Cardiac muscle cell (in vitro differentiated cells and primary cell): ENCODE measurements at regions not wholly inside any gene's neighbourhood (a gene's known extent, or its start where the extent isn't known, plus 50 kb on each side); places are given as distances from the start of the nearest gene placed in this dataset.

Source experiments
- DNase-seq, 2 donors: peaks; one replicate each; pipeline versions ENCODE4 v3.0.0 to v3.0.0-alpha.2; 2010 to 2017; ENCODE audit warnings: low read depth in 1 of 2, low spot score in 1 of 2
- H3K27ac ChIP-seq: fragments of 200-600 bp; sonication (generic); 2 replicates; pipeline ENCODE4 v1.5.1; 2016
- H3K27me3 ChIP-seq: fragments of 200-600 bp; sonication (generic); 2 replicates; pipeline ENCODE4 v1.6.0; 2016; ENCODE audit warnings: control low read depth
- H3K36me3 ChIP-seq: fragments of 200-600 bp; sonication (generic); 2 replicates; pipeline ENCODE4 v1.5.1; 2016; ENCODE audit warnings: control low read depth
- H3K4me1 ChIP-seq: fragments of 200-600 bp; sonication (generic); 2 replicates; pipeline ENCODE4 v1.8.1; 2017; ENCODE audit warnings: low read depth, mild to moderate bottlenecking, mixed run types
- H3K4me3 ChIP-seq: fragments of 200-600 bp; sonication (generic); 2 replicates; pipeline ENCODE4 v1.5.1; 2016; ENCODE audit warnings: mild to moderate bottlenecking
- H3K9me3 ChIP-seq: fragments of 200-600 bp; sonication (generic); 2 replicates; pipeline ENCODE4 v1.5.1; 2017; ENCODE audit warnings: low read depth, mild to moderate bottlenecking, control low read depth
- CTCF ChIP-seq: IDR thresholded peaks from 2 replicates; pipeline ENCODE4 v1.5.1; 2012; ENCODE audit warnings: low read depth, mild to moderate bottlenecking, low read length

DNA sequence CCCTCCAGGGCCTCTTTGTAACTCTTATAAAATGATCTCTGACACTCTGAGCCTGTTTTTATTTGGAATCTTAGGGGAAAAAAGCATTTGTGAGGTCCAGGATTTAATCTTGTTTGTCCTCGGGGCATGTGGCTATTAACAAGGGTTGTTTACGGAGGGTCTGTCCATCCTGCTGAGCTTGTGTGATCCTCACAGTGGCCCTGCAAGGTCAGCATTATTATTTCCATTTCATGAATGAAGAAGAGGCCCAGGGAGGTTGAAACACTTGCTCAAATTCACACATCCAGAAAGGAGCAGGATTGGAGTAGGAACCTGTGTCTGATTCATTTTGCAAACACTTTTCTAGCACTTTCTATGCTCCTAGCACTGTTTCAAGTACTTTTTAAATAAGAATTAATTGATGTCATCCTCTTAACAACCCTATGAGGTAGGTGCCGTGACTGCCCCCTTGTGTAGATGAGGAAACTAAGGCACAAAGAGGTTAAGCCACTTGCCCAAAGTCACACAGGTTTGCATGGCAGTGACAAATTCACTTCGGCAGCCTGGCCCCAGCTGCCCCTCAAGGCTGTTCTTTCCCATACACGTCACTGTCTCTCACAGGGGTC, 178.9 kb downstream of the MIS18A start:
- H3K36me3 ChIP-seq, result no peaks in the 10 kb centered on the region
- TF ChIP-seq CTCF, result no peak
- H3K27me3 ChIP-seq, result no peaks in the 10 kb centered on the region
- no peak for DNase-seq
- no peaks in the 10 kb centered on the region for H3K9me3 ChIP-seq
- H3K4me1 ChIP-seq, result no peaks in the 10 kb centered on the region
- H3K4me3 ChIP-seq, result no peak overlapping the region
- H3K27ac ChIP-seq, result no peak overlapping the region

GRCh38 chr21:32096411-32096810, 182.4 kb downstream of the MIS18A start:
- Histone ChIP-seq H3K9me3 (no peaks in the 10 kb centered on the region), H3K4me3 (no peak overlapping the region), H3K27me3 (no peaks in the 10 kb centered on the region), H3K36me3 (no peaks in the 10 kb centered on the region), H3K4me1 (no peaks in the 10 kb centered on the region), H3K27ac (no peak overlapping the region)
- DNase-seq, result peak; percentile 12 to 49
- TF ChIP-seq CTCF, result peak; percentile 47

GRCh38 chr21:32094804-32095203, 184.0 kb downstream of the MIS18A start:
- H3K4me1 ChIP-seq, result no peaks in the 10 kb centered on the region
- TF ChIP-seq CTCF, result no peak
- no peaks in the 10 kb centered on the region for H3K9me3 ChIP-seq
- no peak overlapping the region for H3K27ac ChIP-seq
- no peaks in the 10 kb centered on the region for H3K36me3 ChIP-seq
- peak in 1 of 2 donors; percentile 40 for DNase-seq
- H3K4me3 ChIP-seq, result no peak overlapping the region
- H3K27me3 ChIP-seq, result no peaks in the 10 kb centered on the region

DNA sequence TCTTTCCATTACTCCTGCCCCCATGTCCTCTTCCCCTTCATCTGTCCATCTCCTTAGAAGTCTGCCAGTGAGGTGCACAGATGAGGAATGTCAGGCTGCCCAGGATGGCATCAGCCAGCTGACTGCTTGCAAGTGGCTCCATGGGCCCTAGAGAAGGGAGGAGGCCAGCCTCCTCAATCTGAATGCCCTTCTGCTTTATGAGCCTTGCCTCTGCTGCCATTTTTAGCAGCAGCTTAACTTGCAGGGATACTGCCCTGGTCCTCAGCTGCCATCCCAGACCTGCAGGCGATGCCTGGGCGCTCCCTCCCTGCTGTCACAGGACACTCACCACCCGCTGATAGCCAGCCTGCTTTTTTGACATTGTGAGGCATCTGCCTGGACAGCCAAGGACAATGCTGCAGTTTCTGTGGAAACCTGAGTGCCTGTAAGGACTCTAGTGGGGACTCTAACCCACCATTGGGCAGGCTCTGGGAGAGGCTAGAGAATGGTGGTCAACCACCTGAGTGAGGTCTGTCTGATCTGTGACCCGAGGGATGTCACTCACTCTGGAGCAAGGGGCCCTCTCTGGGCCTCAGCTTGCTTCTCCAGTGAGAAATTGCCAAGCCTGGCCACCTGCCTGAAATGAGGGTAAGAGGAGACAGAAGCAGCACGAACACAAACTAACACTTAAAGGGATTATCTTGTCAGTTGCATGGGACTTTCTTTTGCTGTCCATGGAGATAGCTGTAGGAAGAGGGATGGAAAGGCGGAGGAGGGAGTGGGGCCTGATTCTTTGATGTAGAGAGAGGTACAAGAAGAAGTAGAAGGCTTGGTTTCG, 185.0 kb downstream of the MIS18A start:
- Histone ChIP-seq H3K27ac (no peak overlapping the region), H3K27me3 (no peaks in the 10 kb centered on the region), H3K36me3 (no peaks in the 10 kb centered on the region), H3K9me3 (no peaks in the 10 kb centered on the region), H3K4me1 (no peaks in the 10 kb centered on the region), H3K4me3 (no peak overlapping the region)
- no peak for TF ChIP-seq CTCF
- DNase-seq, result no peak

DNA sequence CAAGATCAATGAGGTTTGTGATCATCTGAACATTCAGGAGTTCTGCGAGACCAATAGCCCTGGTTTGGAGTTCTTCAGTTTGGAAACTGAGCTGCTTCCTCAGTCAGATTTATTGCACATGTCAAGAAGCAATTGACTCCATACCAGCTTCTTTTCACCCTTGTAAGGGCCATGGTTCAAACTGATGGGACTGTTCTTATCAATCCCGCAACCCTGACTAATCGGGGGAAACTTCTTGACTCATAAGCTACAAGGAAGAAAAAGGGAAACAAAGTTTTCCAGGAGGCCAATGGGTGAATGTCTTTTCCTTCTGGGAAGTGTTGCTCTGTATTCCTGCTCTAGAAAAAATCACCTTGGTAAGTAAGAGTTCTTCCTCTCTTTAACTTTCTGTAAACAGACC, 187.9 kb downstream of the MIS18A start:
- no peaks in the 10 kb centered on the region for H3K36me3 ChIP-seq
- no peak overlapping the region for H3K27ac ChIP-seq
- no peak for DNase-seq
- no peaks in the 10 kb centered on the region for H3K4me1 ChIP-seq
- no peak for TF ChIP-seq CTCF
- no peaks in the 10 kb centered on the region for H3K9me3 ChIP-seq
- no peaks in the 10 kb centered on the region for H3K27me3 ChIP-seq
- H3K4me3 ChIP-seq, result no peak overlapping the region
